GM21381 (cell line): ENCODE measurements at regions not wholly inside any gene's neighbourhood (a gene's known extent, or its start where the extent isn't known, plus 50 kb on each side); places are given as distances from the start of the nearest gene placed in this dataset.

Source experiments
- ATAC-seq: cut with Tn5 transposase; IDR thresholded peaks from one replicate; pipeline ENCODE4 v1.9.1; 2021; ENCODE audit warnings: mild to moderate bottlenecking, moderate library complexity; ENCODE audit not compliant: unreplicated experiment

GRCh38 chr2:4673025-4673489 is 969.7 kb downstream of the DCDC2C start:
- ATAC-seq: no peak

GRCh38 chr2:4674007-4674406 is 970.6 kb downstream of the DCDC2C start:
- no peak for ATAC-seq

GRCh38 chr2:4675295-4675694 is 971.9 kb downstream of the DCDC2C start:
- no peak for ATAC-seq

GRCh38 chr2:4678927-4679326 is 975.6 kb downstream of the DCDC2C start:
- ATAC-seq: no peak

GRCh38 chr2:4679391-4679790 is 976.0 kb downstream of the DCDC2C start:
- no peak for ATAC-seq

GRCh38 chr2:4684921-4685320 is 981.5 kb downstream of the DCDC2C start:
- ATAC-seq: no peak

- ATAC-seq: no peak
Observed at GRCh38 chr2:4690913-4691312, 987.5 kb downstream of the DCDC2C start.

- no peak for ATAC-seq
Observed at GRCh38 chr2:4693266-4693665, 989.9 kb downstream of the DCDC2C start.

- ATAC-seq: no peak
Observed at GRCh38 chr2:4695281-4695861, 992.0 kb downstream of the DCDC2C start.

- ATAC-seq: no peak
Observed at GRCh38 chr2:4715065-4715464, 977.1 kb upstream of the SOX11 start.

GRCh38 chr2:4718777-4719176 is 973.4 kb upstream of the SOX11 start:
- no peak for ATAC-seq

GRCh38 chr2:4725618-4726017 is 966.6 kb upstream of the SOX11 start:
- no peak for ATAC-seq

GRCh38 chr2:4732560-4732959 is 959.6 kb upstream of the SOX11 start:
- no peak for ATAC-seq

- ATAC-seq: no peak
Observed at GRCh38 chr2:4745056-4745991, 946.9 kb upstream of the SOX11 start.

GRCh38 chr2:4753721-4754120 is 938.5 kb upstream of the SOX11 start:
- no peak for ATAC-seq

GRCh38 chr2:4762951-4763376 is 929.2 kb upstream of the SOX11 start:
- no peak for ATAC-seq

GRCh38 chr2:4765787-4766530 is 926.2 kb upstream of the SOX11 start:
- ATAC-seq: no peak

- ATAC-seq: no peak
Observed at GRCh38 chr2:4775668-4776067, 916.5 kb upstream of the SOX11 start.

GRCh38 chr2:4780679-4781078 is 911.5 kb upstream of the SOX11 start:
- ATAC-seq: no peak

GRCh38 chr2:4782647-4783046 is 909.5 kb upstream of the SOX11 start:
- no peak for ATAC-seq

- ATAC-seq: no peak
Observed at GRCh38 chr2:4791488-4791887, 900.7 kb upstream of the SOX11 start.

- ATAC-seq: no peak
Observed at GRCh38 chr2:4792126-4792525, 900.1 kb upstream of the SOX11 start.
